PC-3 (cell line): ENCODE measurements at regions not wholly inside any gene's neighbourhood (a gene's known extent, or its start where the extent isn't known, plus 50 kb on each side); places are given as distances from the start of the nearest gene placed in this dataset.

Source experiments
- ATAC-seq: fragments of 200-7000 bp; cut with Tn5 transposase; 2 replicates; pipeline ENCODE4 v1.9.1; 2020; ENCODE audit warnings: mild to moderate bottlenecking, moderate library complexity
- BruUV-seq: library from RNA; stranded (reverse); fragments of 400-500 nt; replicated peaks from 2 replicates; lab custom pipeline; 2021; lab: Mats Ljungman, UMichigan
- CTCF ChIA-PET: fragments of 300-600 bp; sonication (Branson Sonifier 250); formaldehyde crosslinking; loops from one replicate; lab custom pipeline; 2022; ENCODE audit warnings: antibody characterized with exemption; lab: Charles Lee
- POLR2A ChIA-PET: fragments of 300-600 bp; sonication (Branson Sonifier 250); formaldehyde crosslinking; loops from one replicate; lab custom pipeline; 2022; ENCODE audit warnings: antibody characterized with exemption; ENCODE audit not compliant: unreplicated experiment; lab: Charles Lee
- DNase-seq: peaks from one replicate; pipeline ENCODE4 v3.0.0-alpha.2; 2015
- H2AFZ ChIP-seq: fragments of 300-600 bp; sonication (generic); 2 replicates; pipeline ENCODE4 v1.6.0; 2016; ENCODE audit warnings: antibody characterized with exemption, low read length
- H3F3A ChIP-seq: fragments of 300-600 bp; sonication (generic); one replicate; pipeline ENCODE4 v1.6.0; 2017; ENCODE audit warnings: antibody characterized with exemption, low read length, control low read depth, mild to moderate bottlenecking; ENCODE audit not compliant: unreplicated experiment
- H3K27ac ChIP-seq: fragments of 300-600 bp; sonication (generic); 2 replicates; pipeline ENCODE4 v1.5.1; 2016; ENCODE audit warnings: mild to moderate bottlenecking, low read length
- H3K27me3 ChIP-seq: fragments of 300-600 bp; sonication (generic); 2 replicates; pipeline ENCODE4 v1.6.1; 2016; ENCODE audit warnings: low read length, mixed read lengths
- H3K36me3 ChIP-seq: fragments of 300-600 bp; sonication (generic); 2 replicates; pipeline ENCODE4 v1.6.1; 2016; ENCODE audit warnings: low read depth, mixed run types, low read length, mixed read lengths
- H3K4me1 ChIP-seq: fragments of 300-600 bp; sonication (generic); 2 replicates; pipeline ENCODE4 v1.5.1; 2016; ENCODE audit warnings: low read length; ENCODE audit not compliant: insufficient read depth
- H3K4me2 ChIP-seq: fragments of 300-600 bp; sonication (generic); 2 replicates; pipeline ENCODE4 v1.6.0; 2016; ENCODE audit warnings: low read length
- H3K4me3 ChIP-seq: fragments of 300-600 bp; sonication (generic); 2 replicates; pipeline ENCODE4 v1.5.1; 2016; ENCODE audit warnings: mild to moderate bottlenecking, low read length, mixed read lengths
- H3K79me2 ChIP-seq: fragments of 300-600 bp; sonication (generic); 2 replicates; pipeline ENCODE4 v1.6.1; 2017; ENCODE audit warnings: low read length, mixed read lengths
- H3K9ac ChIP-seq: fragments of 300-600 bp; sonication (generic); 2 replicates; pipeline ENCODE4 v1.6.0; 2016; ENCODE audit warnings: mild to moderate bottlenecking, low read length
- H3K9me2 ChIP-seq: fragments of 300-600 bp; sonication (generic); replicated peaks from 2 replicates; pipeline ENCODE4 v1.6.1; 2016; ENCODE audit warnings: mixed run types, low read length, mixed read lengths
- H3K9me3 ChIP-seq: fragments of 300-600 bp; sonication (generic); 2 replicates; pipeline ENCODE4 v1.6.1; 2016; ENCODE audit warnings: low read length, mixed read lengths
- H4K20me1 ChIP-seq: fragments of 300-600 bp; sonication (generic); 2 replicates; pipeline ENCODE4 v1.6.1; 2016; ENCODE audit warnings: low read length, mixed read lengths
- EZH2 ChIP-seq: fragments of 300-600 bp; sonication (generic); IDR thresholded peaks from one replicate; pipeline ENCODE4 v1.6.1; 2017; ENCODE audit warnings: antibody characterized with exemption, mild to moderate bottlenecking, low read length; ENCODE audit not compliant: unreplicated experiment
- EZH2phosphoT487 ChIP-seq: fragments of 300-600 bp; sonication (generic); IDR thresholded peaks from 2 replicates; pipeline ENCODE4 v1.6.1; 2018; ENCODE audit warnings: mild to moderate bottlenecking, antibody characterized with exemption, low read length, borderline replicate concordance
- intact Hi-C: fragments of 100-400 bp; cut with micrococcal nuclease; formaldehyde crosslinking; loops from 2 replicates; pipeline ENCODE4 v1.9.0; 2023
- TF ChIP-seq, protein P1 (sequence below): fragments of 300-600 bp; sonication (generic); conservative IDR thresholded peaks from 2 replicates; pipeline ENCODE4 v1.5.1; 2017; ENCODE audit warnings: antibody characterized with exemption, low read depth, mild to moderate bottlenecking, low read length

DNA sequence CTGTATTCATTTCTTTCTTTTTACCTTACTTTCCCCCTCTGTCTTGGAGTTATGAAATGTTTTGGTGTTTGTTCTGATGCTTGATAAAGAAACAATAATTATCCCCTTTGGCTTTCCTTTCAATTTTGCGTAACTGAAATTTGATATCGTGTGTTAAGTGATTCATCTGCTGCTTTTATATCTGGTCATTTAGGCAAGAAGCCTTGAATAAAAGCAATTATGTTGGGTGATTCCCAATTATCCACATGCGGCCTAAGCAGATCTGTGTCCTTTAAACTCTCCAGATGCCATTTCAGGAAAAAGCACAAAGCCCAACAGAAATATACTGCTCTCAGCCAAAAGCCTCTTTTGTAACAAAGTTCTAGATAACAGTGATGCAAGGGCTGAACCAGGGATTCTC is 92.8 kb downstream of the TAF11L14 start:
- H3K4me3 ChIP-seq, result no peak overlapping the region
- H3K9me2 ChIP-seq, result no peaks in the 10 kb centered on the region
- ChIA-PET POLR2A (no interaction called here), CTCF (no interaction called here)
- H3K9ac ChIP-seq, result no peak overlapping the region
- BruUV-seq, result no TSS peak
- no peak for TF ChIP-seq EZH2phosphoT487
- TF ChIP-seq EZH2, result no peak
- TF ChIP-seq, protein P1, sequence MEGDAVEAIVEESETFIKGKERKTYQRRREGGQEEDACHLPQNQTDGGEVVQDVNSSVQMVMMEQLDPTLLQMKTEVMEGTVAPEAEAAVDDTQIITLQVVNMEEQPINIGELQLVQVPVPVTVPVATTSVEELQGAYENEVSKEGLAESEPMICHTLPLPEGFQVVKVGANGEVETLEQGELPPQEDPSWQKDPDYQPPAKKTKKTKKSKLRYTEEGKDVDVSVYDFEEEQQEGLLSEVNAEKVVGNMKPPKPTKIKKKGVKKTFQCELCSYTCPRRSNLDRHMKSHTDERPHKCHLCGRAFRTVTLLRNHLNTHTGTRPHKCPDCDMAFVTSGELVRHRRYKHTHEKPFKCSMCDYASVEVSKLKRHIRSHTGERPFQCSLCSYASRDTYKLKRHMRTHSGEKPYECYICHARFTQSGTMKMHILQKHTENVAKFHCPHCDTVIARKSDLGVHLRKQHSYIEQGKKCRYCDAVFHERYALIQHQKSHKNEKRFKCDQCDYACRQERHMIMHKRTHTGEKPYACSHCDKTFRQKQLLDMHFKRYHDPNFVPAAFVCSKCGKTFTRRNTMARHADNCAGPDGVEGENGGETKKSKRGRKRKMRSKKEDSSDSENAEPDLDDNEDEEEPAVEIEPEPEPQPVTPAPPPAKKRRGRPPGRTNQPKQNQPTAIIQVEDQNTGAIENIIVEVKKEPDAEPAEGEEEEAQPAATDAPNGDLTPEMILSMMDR, result no peak
- H3K36me3 ChIP-seq, result no peaks in the 10 kb centered on the region
- no peak overlapping the region for H2AFZ ChIP-seq
- no peak overlapping the region for H3K4me2 ChIP-seq
- no peaks in the 10 kb centered on the region for H3K9me3 ChIP-seq
- no peaks in the 10 kb centered on the region for H3K27me3 ChIP-seq
- H3K27ac ChIP-seq, result no peak overlapping the region
- H4K20me1 ChIP-seq, result no peaks in the 10 kb centered on the region
- DNase-seq, result no peak
- intact Hi-C loops, result no loop called here
- no peak for ATAC-seq
- H3K79me2 ChIP-seq, result no peaks in the 10 kb centered on the region
- H3F3A ChIP-seq, result no peaks in the 10 kb centered on the region
- peaks cover 5% of the 10 kb centered on the region; the same call in 1 of the 2 replicates for H3K4me1 ChIP-seq

DNA sequence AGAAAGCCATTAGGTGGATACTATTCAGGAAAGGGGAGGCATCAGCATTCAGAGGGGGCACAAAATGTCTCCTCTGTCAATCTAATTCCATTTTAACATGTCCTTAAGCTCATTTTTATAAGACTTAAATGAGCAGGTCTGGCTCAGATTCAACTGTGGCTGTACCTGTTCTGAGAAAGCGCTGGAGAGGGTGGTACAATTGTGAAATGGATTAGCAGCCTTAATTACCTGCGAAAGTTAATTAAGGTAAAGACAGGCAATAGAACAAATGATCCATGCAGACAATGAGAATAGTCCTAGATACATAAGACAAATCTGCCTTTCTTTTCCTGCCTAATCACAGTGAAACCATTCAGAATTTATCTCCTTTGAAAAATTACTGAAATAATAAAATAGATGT is 96.2 kb downstream of the TAF11L14 start:
- Histone ChIP-seq H3K4me3 (no peak overlapping the region), H3F3A (no peaks in the 10 kb centered on the region), H3K27me3 (no peaks in the 10 kb centered on the region), H3K79me2 (no peaks in the 10 kb centered on the region), H3K4me1 (peaks cover 5% of the 10 kb centered on the region; the same call in 1 of the 2 replicates), H2AFZ (no peak overlapping the region), H3K4me2 (no peak overlapping the region), H4K20me1 (no peaks in the 10 kb centered on the region), H3K9me3 (no peaks in the 10 kb centered on the region), H3K36me3 (no peaks in the 10 kb centered on the region), H3K9ac (no peak overlapping the region), H3K9me2 (no peaks in the 10 kb centered on the region), H3K27ac (no peak overlapping the region)
- ATAC-seq (no peak), DNase-seq (no peak)
- BruUV-seq, result no TSS peak
- intact Hi-C loops, result no loop called here
- TF ChIP-seq, protein P1, result no peak
- no peak for TF ChIP-seq EZH2phosphoT487
- no peak for TF ChIP-seq EZH2
- CTCF ChIA-PET, result no interaction called here
- POLR2A ChIA-PET, result interaction anchor here (0.6 kb wide), 1 partner anchor 8 kb away, joined by 3 read pairs; no protein-coding TSS in a partner anchor

DNA sequence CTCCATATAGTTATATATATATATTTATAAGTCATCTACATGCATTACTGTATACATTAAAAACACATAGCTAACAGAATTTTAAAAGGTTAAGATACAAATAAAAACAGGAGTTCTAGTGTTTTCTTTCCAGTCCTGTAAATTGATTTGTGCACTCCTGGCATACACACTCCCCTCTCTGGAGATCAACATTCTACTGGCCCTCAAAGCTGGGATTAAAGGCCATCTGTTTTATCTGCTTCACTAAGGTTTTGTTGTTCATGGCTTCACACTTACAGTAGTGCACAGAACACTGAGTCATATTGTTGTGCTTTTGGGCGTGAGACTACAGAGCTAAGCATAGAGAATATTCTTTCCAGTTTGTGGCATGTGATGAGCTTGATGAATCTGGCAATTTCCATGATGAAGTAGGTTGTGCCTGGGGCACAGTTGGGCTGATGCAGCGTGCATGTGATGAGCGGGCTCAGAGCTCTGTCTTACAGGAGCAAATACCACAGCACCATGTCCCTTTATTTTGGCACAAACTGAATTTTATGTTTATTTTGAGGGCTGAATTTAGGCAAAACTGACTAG is 98.2 kb downstream of the TAF11L14 start:
- intact Hi-C loops, result no loop called here
- H2AFZ ChIP-seq, result no peak overlapping the region

More for the DNA sequence above, 98.2 kb downstream of the TAF11L14 start:
- no peak for TF ChIP-seq EZH2phosphoT487
- TF ChIP-seq, protein P1, result no peak
- TF ChIP-seq EZH2, result no peak
- CTCF ChIA-PET, result no interaction called here
- Histone ChIP-seq H3K27me3 (no peaks in the 10 kb centered on the region), H3K36me3 (no peaks in the 10 kb centered on the region), H3F3A (no peaks in the 10 kb centered on the region), H3K4me3 (no peak overlapping the region), H3K4me2 (no peak overlapping the region), H3K4me1 (no peaks in the 10 kb centered on the region), H3K79me2 (no peaks in the 10 kb centered on the region), H3K9ac (no peak overlapping the region), H3K9me3 (no peaks in the 10 kb centered on the region), H4K20me1 (no peaks in the 10 kb centered on the region), H3K9me2 (no peaks in the 10 kb centered on the region), H3K27ac (no peak overlapping the region)
- DNase-seq (no peak), ATAC-seq (no peak)
- BruUV-seq, result no TSS peak
- POLR2A ChIA-PET, result no interaction called here
